ENCODE measurements at regions not wholly inside any gene's neighbourhood (a gene's known extent, or its start where the extent isn't known, plus 50 kb on each side); places are given as distances from the start of the nearest gene placed in this dataset.
"Not testable (repeated sequence)": the region's sequence is repeated elsewhere in the genome, so short reads cannot be mapped to it uniquely, and the experiment has no call there.

GRCh38 chr2:208794288-208794975 lies 387.8 kb downstream of the PTH2R start:
- DNase-seq (ENCODE audit: extremely low read depth, low read depth), result no peak
- TF ChIP-seq CTCF (IDR thresholded peaks at IDR 0.05; ENCODE audit: low read depth, low read length, missing control alignments), result no peak
- H3K4me3 ChIP-seq (replicated peaks; ENCODE audit: low read depth, low read length), result no peak overlapping the region

- no peak for DNase-seq (ENCODE audit: extremely low read depth, low read depth)
- H3K4me3 ChIP-seq (replicated peaks; ENCODE audit: low read depth, low read length), result no peak overlapping the region
- no peak for TF ChIP-seq CTCF (IDR thresholded peaks at IDR 0.05; ENCODE audit: low read depth, low read length, missing control alignments)
These were observed 392.1 kb downstream of the PTH2R start for GRCh38 chr2:208798698-208799097.

GRCh38 chr2:208799397-208799796 lies 392.8 kb downstream of the PTH2R start:
- H3K4me3 ChIP-seq (replicated peaks; ENCODE audit: low read depth, low read length), result no peak overlapping the region
- no peak for TF ChIP-seq CTCF (IDR thresholded peaks at IDR 0.05; ENCODE audit: low read depth, low read length, missing control alignments)
- DNase-seq (ENCODE audit: extremely low read depth, low read depth), result no peak

DNA sequence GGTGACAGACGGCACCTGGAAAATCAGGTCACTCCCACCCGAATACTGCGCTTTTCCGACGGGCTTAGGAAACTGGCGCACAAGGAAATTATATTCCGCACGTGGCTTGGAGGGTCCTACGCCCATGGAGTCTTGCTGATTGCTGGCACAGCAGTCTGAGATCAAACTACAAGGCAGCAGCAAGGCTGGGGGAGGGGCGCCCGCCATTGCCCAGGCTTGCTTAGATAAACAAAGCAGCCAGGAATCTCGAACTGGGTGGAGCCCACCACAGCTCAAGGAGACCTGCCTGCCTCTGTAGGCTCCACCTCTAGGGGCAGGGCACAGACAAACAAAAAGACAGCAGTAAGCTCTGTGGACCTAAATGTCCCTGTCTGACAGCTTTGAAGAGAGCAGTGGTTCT lies 394.3 kb downstream of the PTH2R start:
- H3K4me3 ChIP-seq (replicated peaks; ENCODE audit: low read depth, low read length); DNase-seq (ENCODE audit: extremely low read depth, low read depth): not testable (repeated sequence)

- no peak overlapping the region for H3K4me3 ChIP-seq (replicated peaks; ENCODE audit: low read depth, low read length)
- DNase-seq (ENCODE audit: extremely low read depth, low read depth), result no peak
- TF ChIP-seq CTCF (IDR thresholded peaks at IDR 0.05; ENCODE audit: low read depth, low read length, missing control alignments), result no peak
These were observed 401.2 kb downstream of the PTH2R start for GRCh38 chr2:208807756-208808155.

DNA sequence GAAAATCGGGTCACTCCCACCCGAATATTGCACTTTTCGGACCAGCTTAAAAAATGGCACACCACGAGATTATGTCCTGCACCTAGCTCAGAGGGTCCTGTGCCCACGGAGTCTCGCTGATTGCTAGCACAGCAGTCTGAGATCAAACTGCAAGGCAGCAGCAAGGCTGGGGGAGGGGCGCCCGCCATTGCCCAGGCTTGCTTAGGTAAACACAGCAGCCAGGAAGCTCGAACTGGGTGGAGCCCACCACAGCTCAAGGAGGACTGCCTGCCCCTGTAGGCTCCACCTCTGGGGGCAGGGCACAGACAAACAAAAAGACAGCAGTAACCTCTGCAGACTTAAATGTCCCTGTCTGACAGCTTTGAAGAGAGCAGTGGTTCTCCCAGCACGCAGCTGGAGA lies 405.3 kb downstream of the PTH2R start:
- not testable (repeated sequence) for H3K4me3 ChIP-seq (replicated peaks; ENCODE audit: low read depth, low read length); DNase-seq (ENCODE audit: extremely low read depth, low read depth)

GRCh38 chr2:208819190-208819589 lies 412.6 kb downstream of the PTH2R start:
- no peak overlapping the region for H3K4me3 ChIP-seq (replicated peaks; ENCODE audit: low read depth, low read length)
- DNase-seq (ENCODE audit: extremely low read depth, low read depth), result no peak
- no peak for TF ChIP-seq CTCF (IDR thresholded peaks at IDR 0.05; ENCODE audit: low read depth, low read length, missing control alignments)

- DNase-seq (ENCODE audit: extremely low read depth, low read depth), result no peak
- no peak for TF ChIP-seq CTCF (IDR thresholded peaks at IDR 0.05; ENCODE audit: low read depth, low read length, missing control alignments)
- H3K4me3 ChIP-seq (replicated peaks; ENCODE audit: low read depth, low read length), result no peak overlapping the region
These were observed 413.6 kb downstream of the PTH2R start for GRCh38 chr2:208820014-208820688.
